SK-N-SH (cell line): ENCODE measurements at regions not wholly inside any gene's neighbourhood (a gene's known extent, or its start where the extent isn't known, plus 50 kb on each side); places are given as distances from the start of the nearest gene placed in this dataset.

Experiments
- CTCF ChIP-seq: fragments of 200-600 bp; sonication (generic); IDR thresholded peaks from 2 replicates; pipeline ENCODE4 v1.6.1; 2017; ENCODE audit warnings: antibody characterized with exemption, mild to moderate bottlenecking, moderate library complexity
- EZH2phosphoT487 ChIP-seq: fragments of 200-600 bp; sonication (generic); IDR thresholded peaks from 2 replicates; pipeline ENCODE4 v1.6.1; 2017; ENCODE audit warnings: low read depth, mixed run types, mild to moderate bottlenecking, antibody characterized with exemption, moderate library complexity, borderline replicate concordance
- GATA2 ChIP-seq: sonication (generic); formaldehyde crosslinking; IDR thresholded peaks from 2 replicates; pipeline ENCODE4 v1.5.0; 2020; ENCODE audit warnings: mild to moderate bottlenecking, missing genetic modification reagents
- POLR2AphosphoS5 ChIP-seq: IDR thresholded peaks from 2 replicates; pipeline ENCODE4 v1.6.1; 2012; ENCODE audit warnings: low read depth, low read length
- SIN3A ChIP-seq: IDR thresholded peaks from 2 replicates; pipeline ENCODE4 v1.6.1; 2012; ENCODE audit warnings: low read depth, mild to moderate bottlenecking, low read length, moderate library complexity, borderline replicate concordance
- USF2 ChIP-seq: fragments of 150-350 bp; IDR thresholded peaks from 2 replicates; pipeline ENCODE4 v1.6.1; 2017; ENCODE audit warnings: antibody characterized with exemption, low read length, low read depth, borderline replicate concordance
- TF ChIP-seq, protein P1 (sequence below): IDR thresholded peaks from 2 replicates; pipeline ENCODE4 v1.4.0; 2012; ENCODE audit warnings: low read depth

DNA sequence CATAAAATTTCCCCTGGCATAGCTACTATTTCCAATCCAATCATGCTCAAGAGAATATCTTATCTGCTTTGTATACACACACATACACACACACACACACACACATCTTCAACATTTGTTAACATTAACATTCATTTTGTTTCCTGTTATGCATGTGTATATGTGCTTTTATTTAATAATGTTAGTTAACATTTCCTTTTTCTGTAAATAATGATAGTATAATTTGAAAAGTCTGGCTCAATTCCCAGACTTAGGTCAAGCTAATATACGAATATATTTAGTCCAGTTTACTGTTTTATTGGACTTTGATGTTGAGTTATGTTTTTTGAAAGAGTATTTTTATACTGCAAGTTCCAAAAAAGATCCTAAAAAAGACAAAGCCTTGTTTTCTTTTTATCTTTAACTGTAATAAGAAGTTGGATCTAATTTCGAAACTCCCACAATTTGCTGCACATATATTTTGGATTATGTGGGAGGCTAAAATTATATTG is 1072.4 kb downstream of the EFNB2 start:
- TF ChIP-seq SIN3A (no peak), EZH2phosphoT487 (no peak), CTCF (no peak), GATA2 (peak; percentile 81), USF2 (no peak), POLR2AphosphoS5 (no peak)
- TF ChIP-seq, protein P1, sequence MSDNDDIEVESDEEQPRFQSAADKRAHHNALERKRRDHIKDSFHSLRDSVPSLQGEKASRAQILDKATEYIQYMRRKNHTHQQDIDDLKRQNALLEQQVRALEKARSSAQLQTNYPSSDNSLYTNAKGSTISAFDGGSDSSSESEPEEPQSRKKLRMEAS, result no peak
